SU-DHL-6 (cell line): ENCODE measurements at regions not wholly inside any gene's neighbourhood (a gene's known extent, or its start where the extent isn't known, plus 50 kb on each side); places are given as distances from the start of the nearest gene placed in this dataset.
"Not testable (repeated sequence)": the region's sequence is repeated elsewhere in the genome, so short reads cannot be mapped to it uniquely, and the experiment has no call there.

Source experiments
- H2AFZ ChIP-seq: fragments of 200-600 bp; sonication (generic); 2 replicates; pipeline ENCODE4 v1.6.1; 2014; ENCODE audit warnings: low read depth, mild to moderate bottlenecking, moderate library complexity, mixed read lengths, antibody characterized with exemption, low read length; ENCODE audit not compliant: severe bottlenecking
- H3F3A ChIP-seq: fragments of 200-600 bp; shearing (Covaris generic); 2 replicates; pipeline ENCODE4 v1.6.0; 2016; ENCODE audit warnings: antibody characterized with exemption, mild to moderate bottlenecking; ENCODE audit not compliant: insufficient read depth
- H3K27ac ChIP-seq: fragments of 200-600 bp; sonication (generic); 2 replicates; pipeline ENCODE4 v1.5.1; 2016; ENCODE audit warnings: low read depth, mild to moderate bottlenecking, low read length, moderate library complexity, mixed read lengths
- H3K27me3 ChIP-seq: fragments of 200-600 bp; sonication (generic), shearing (Covaris generic); 2 replicates; pipeline ENCODE4 v1.6.0; 2014; ENCODE audit warnings: mild to moderate bottlenecking, low read length
- H3K36me3 ChIP-seq: fragments of 200-600 bp; sonication (generic); 2 replicates; pipeline ENCODE4 v1.6.1; 2014; ENCODE audit warnings: mild to moderate bottlenecking, low read length, mixed read lengths
- H3K4me2 ChIP-seq: fragments of 300-600, 200-600 bp; shearing (Covaris generic), sonication (generic); 2 replicates; pipeline ENCODE4 v1.6.0; 2014; ENCODE audit warnings: low read length, low read depth, mild to moderate bottlenecking; ENCODE audit not compliant: poor library complexity, severe bottlenecking
- H3K4me3 ChIP-seq: fragments of 200-600 bp; sonication (generic); 2 replicates; pipeline ENCODE4 v1.5.1; 2014; ENCODE audit warnings: antibody characterized with exemption, low read length, mild to moderate bottlenecking, mixed read lengths; ENCODE audit not compliant: insufficient read depth, poor library complexity, severe bottlenecking
- H3K79me2 ChIP-seq: fragments of 200-600 bp; sonication (generic); 2 replicates; pipeline ENCODE4 v1.6.1; 2014; ENCODE audit warnings: mild to moderate bottlenecking, low read length, moderate library complexity; ENCODE audit not compliant: insufficient read depth
- H3K9ac ChIP-seq: fragments of 200-600 bp; sonication (generic); 2 replicates; pipeline ENCODE4 v1.7.0; 2014; ENCODE audit warnings: mild to moderate bottlenecking, low read length
- H3K9me2 ChIP-seq: fragments of 200-600 bp; sonication (generic); replicated peaks from 2 replicates; pipeline ENCODE4 v1.6.1; 2014; ENCODE audit warnings: low read length; ENCODE audit not compliant: insufficient read depth
- H3K9me3 ChIP-seq: fragments of 200-600 bp; sonication (generic); 2 replicates; pipeline ENCODE4 v1.6.1; 2014; ENCODE audit warnings: low read length, mixed read lengths; ENCODE audit not compliant: insufficient read depth
- H4K20me1 ChIP-seq: fragments of 200-600 bp; sonication (generic); 2 replicates; pipeline ENCODE4 v1.6.1; 2014; ENCODE audit warnings: low read depth, mild to moderate bottlenecking, antibody characterized with exemption, low read length, moderate library complexity, mixed read lengths
- CTCF ChIP-seq: fragments of 200-600 bp; sonication (generic); IDR thresholded peaks from one replicate; pipeline ENCODE4 v1.5.1; 2017; ENCODE audit warnings: antibody characterized with exemption, mild to moderate bottlenecking, low read length, moderate library complexity; ENCODE audit not compliant: insufficient read depth, poor library complexity, severe bottlenecking
- EZH2phosphoT487 ChIP-seq: fragments of 200-600 bp; sonication (generic), shearing (Covaris generic); conservative IDR thresholded peaks from 2 replicates; pipeline ENCODE4 v1.6.1; 2018; ENCODE audit warnings: mild to moderate bottlenecking, antibody characterized with exemption, low read length, moderate library complexity, mixed read lengths

- no peak overlapping the region for H3K4me2 ChIP-seq
- H3K36me3 ChIP-seq: no peaks in the 10 kb centered on the region
- no peak overlapping the region for H3K9ac ChIP-seq
- no peaks in the 10 kb centered on the region for H3K79me2 ChIP-seq
- no peak overlapping the region for H3K4me3 ChIP-seq
- no peaks in the 10 kb centered on the region for H3K9me2 ChIP-seq
- H3K9me3 ChIP-seq: no peaks in the 10 kb centered on the region
- H2AFZ ChIP-seq: no peak overlapping the region
- peak; percentile 80 for TF ChIP-seq CTCF
- TF ChIP-seq EZH2phosphoT487: no peak
- H3F3A ChIP-seq: no peaks in the 10 kb centered on the region
- H3K27ac ChIP-seq: no peak overlapping the region
- no peaks in the 10 kb centered on the region for H4K20me1 ChIP-seq
- H3K27me3 ChIP-seq: no peaks in the 10 kb centered on the region
Observed at GRCh38 chr13:59318320-59318930, 845.3 kb downstream of the DIAPH3 start.

GRCh38 chr13:59319276-59319675 is 844.5 kb downstream of the DIAPH3 start:
- Histone ChIP-seq H3K9ac (no peak overlapping the region), H3F3A (no peaks in the 10 kb centered on the region), H3K9me2 (no peaks in the 10 kb centered on the region), H3K4me3 (no peak overlapping the region), H3K79me2 (no peaks in the 10 kb centered on the region), H4K20me1 (no peaks in the 10 kb centered on the region), H3K27me3 (no peaks in the 10 kb centered on the region), H3K27ac (no peak overlapping the region), H3K9me3 (no peaks in the 10 kb centered on the region), H3K36me3 (no peaks in the 10 kb centered on the region), H2AFZ (no peak overlapping the region), H3K4me2 (no peak overlapping the region)
- no peak for TF ChIP-seq CTCF
- TF ChIP-seq EZH2phosphoT487: no peak

GRCh38 chr13:59320021-59320420 is 843.7 kb downstream of the DIAPH3 start:
- Histone ChIP-seq H3K9ac (no peak overlapping the region), H3K27ac (no peak overlapping the region), H3K9me3 (no peaks in the 10 kb centered on the region), H4K20me1 (no peaks in the 10 kb centered on the region), H3K4me2 (no peak overlapping the region), H3K79me2 (no peaks in the 10 kb centered on the region), H3K9me2 (no peaks in the 10 kb centered on the region), H3K4me3 (no peak overlapping the region), H3F3A (no peaks in the 10 kb centered on the region), H3K27me3 (no peaks in the 10 kb centered on the region), H3K36me3 (no peaks in the 10 kb centered on the region), H2AFZ (no peak overlapping the region)
- TF ChIP-seq CTCF: no peak
- TF ChIP-seq EZH2phosphoT487: no peak

GRCh38 chr13:59324401-59324800 is 839.3 kb downstream of the DIAPH3 start:
- not testable (repeated sequence) for H3K27ac ChIP-seq, H3K9ac ChIP-seq, H4K20me1 ChIP-seq, H3K9me2 ChIP-seq, H3F3A ChIP-seq, H3K36me3 ChIP-seq, H2AFZ ChIP-seq, H3K4me3 ChIP-seq, H3K9me3 ChIP-seq, H3K27me3 ChIP-seq, H3K4me2 ChIP-seq, H3K79me2 ChIP-seq
